ENCODE measurements at regions not wholly inside any gene's neighbourhood (a gene's known extent, or its start where the extent isn't known, plus 50 kb on each side); places are given as distances from the start of the nearest gene placed in this dataset.

DNA sequence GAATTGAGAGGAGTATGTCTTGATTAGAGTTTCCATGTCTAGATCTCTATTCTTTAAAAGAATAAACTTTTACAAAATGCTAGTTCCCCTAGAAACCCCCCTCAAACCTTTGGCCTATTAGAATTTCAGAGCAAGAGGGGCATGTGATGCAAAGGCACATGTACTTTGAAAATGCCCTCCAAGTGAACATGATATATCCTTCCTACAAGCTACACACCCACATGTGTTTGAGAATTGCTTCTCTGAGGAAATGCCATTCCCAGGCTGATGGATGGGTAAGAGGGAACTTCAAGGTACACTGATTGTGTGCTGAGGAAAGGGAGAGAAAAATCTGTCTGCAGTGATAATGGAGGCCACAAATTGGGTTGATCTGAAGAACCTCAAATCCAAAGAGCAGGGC lies 59.5 kb upstream of the PSMA1 start:
- POLR2A ChIA-PET = no interaction called here
- TF ChIP-seq, protein P1, sequence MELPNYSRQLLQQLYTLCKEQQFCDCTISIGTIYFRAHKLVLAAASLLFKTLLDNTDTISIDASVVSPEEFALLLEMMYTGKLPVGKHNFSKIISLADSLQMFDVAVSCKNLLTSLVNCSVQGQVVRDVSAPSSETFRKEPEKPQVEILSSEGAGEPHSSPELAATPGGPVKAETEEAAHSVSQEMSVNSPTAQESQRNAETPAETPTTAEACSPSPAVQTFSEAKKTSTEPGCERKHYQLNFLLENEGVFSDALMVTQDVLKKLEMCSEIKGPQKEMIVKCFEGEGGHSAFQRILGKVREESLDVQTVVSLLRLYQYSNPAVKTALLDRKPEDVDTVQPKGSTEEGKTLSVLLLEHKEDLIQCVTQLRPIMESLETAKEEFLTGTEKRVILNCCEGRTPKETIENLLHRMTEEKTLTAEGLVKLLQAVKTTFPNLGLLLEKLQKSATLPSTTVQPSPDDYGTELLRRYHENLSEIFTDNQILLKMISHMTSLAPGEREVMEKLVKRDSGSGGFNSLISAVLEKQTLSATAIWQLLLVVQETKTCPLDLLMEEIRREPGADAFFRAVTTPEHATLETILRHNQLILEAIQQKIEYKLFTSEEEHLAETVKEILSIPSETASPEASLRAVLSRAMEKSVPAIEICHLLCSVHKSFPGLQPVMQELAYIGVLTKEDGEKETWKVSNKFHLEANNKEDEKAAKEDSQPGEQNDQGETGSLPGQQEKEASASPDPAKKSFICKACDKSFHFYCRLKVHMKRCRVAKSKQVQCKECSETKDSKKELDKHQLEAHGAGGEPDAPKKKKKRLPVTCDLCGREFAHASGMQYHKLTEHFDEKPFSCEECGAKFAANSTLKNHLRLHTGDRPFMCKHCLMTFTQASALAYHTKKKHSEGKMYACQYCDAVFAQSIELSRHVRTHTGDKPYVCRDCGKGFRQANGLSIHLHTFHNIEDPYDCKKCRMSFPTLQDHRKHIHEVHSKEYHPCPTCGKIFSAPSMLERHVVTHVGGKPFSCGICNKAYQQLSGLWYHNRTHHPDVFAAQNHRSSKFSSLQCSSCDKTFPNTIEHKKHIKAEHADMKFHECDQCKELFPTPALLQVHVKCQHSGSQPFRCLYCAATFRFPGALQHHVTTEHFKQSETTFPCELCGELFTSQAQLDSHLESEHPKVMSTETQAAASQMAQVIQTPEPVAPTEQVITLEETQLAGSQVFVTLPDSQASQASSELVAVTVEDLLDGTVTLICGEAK (IDR thresholded peaks at IDR 0.05; ENCODE audit: borderline replicate concordance) = no peak
- TF ChIP-seq, protein P2, sequence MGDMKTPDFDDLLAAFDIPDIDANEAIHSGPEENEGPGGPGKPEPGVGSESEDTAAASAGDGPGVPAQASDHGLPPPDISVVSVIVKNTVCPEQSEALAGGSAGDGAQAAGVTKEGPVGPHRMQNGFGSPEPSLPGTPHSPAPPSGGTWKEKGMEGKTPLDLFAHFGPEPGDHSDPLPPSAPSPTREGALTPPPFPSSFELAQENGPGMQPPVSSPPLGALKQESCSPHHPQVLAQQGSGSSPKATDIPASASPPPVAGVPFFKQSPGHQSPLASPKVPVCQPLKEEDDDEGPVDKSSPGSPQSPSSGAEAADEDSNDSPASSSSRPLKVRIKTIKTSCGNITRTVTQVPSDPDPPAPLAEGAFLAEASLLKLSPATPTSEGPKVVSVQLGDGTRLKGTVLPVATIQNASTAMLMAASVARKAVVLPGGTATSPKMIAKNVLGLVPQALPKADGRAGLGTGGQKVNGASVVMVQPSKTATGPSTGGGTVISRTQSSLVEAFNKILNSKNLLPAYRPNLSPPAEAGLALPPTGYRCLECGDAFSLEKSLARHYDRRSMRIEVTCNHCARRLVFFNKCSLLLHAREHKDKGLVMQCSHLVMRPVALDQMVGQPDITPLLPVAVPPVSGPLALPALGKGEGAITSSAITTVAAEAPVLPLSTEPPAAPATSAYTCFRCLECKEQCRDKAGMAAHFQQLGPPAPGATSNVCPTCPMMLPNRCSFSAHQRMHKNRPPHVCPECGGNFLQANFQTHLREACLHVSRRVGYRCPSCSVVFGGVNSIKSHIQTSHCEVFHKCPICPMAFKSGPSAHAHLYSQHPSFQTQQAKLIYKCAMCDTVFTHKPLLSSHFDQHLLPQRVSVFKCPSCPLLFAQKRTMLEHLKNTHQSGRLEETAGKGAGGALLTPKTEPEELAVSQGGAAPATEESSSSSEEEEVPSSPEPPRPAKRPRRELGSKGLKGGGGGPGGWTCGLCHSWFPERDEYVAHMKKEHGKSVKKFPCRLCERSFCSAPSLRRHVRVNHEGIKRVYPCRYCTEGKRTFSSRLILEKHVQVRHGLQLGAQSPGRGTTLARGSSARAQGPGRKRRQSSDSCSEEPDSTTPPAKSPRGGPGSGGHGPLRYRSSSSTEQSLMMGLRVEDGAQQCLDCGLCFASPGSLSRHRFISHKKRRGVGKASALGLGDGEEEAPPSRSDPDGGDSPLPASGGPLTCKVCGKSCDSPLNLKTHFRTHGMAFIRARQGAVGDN (IDR thresholded peaks at IDR 0.05) = no peak
- TF ChIP-seq RBBP5 (conservative IDR thresholded peaks at IDR 0.05) (no peak), GATAD2B (conservative IDR thresholded peaks at IDR 0.05; ENCODE audit: low read depth) (no peak), NFYA (IDR thresholded peaks at IDR 0.05; ENCODE audit: borderline replicate concordance, low read depth, low read length) (no peak), NFYB (IDR thresholded peaks at IDR 0.05; ENCODE audit: insufficient read depth, low read depth, low read length) (no peak), TBL1XR1 (IDR thresholded peaks at IDR 0.05; ENCODE audit: low read depth, low read length) (no peak)
- TF ChIP-seq, protein P3, sequence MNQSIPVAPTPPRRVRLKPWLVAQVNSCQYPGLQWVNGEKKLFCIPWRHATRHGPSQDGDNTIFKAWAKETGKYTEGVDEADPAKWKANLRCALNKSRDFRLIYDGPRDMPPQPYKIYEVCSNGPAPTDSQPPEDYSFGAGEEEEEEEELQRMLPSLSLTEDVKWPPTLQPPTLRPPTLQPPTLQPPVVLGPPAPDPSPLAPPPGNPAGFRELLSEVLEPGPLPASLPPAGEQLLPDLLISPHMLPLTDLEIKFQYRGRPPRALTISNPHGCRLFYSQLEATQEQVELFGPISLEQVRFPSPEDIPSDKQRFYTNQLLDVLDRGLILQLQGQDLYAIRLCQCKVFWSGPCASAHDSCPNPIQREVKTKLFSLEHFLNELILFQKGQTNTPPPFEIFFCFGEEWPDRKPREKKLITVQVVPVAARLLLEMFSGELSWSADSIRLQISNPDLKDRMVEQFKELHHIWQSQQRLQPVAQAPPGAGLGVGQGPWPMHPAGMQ (IDR thresholded peaks at IDR 0.05; ENCODE audit: borderline replicate concordance) = no peak
- TF ChIP-seq, protein P4, sequence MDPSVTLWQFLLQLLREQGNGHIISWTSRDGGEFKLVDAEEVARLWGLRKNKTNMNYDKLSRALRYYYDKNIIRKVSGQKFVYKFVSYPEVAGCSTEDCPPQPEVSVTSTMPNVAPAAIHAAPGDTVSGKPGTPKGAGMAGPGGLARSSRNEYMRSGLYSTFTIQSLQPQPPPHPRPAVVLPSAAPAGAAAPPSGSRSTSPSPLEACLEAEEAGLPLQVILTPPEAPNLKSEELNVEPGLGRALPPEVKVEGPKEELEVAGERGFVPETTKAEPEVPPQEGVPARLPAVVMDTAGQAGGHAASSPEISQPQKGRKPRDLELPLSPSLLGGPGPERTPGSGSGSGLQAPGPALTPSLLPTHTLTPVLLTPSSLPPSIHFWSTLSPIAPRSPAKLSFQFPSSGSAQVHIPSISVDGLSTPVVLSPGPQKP (IDR thresholded peaks at IDR 0.05; ENCODE audit: low read depth, low read length) = no peak
- TF ChIP-seq, protein P5, sequence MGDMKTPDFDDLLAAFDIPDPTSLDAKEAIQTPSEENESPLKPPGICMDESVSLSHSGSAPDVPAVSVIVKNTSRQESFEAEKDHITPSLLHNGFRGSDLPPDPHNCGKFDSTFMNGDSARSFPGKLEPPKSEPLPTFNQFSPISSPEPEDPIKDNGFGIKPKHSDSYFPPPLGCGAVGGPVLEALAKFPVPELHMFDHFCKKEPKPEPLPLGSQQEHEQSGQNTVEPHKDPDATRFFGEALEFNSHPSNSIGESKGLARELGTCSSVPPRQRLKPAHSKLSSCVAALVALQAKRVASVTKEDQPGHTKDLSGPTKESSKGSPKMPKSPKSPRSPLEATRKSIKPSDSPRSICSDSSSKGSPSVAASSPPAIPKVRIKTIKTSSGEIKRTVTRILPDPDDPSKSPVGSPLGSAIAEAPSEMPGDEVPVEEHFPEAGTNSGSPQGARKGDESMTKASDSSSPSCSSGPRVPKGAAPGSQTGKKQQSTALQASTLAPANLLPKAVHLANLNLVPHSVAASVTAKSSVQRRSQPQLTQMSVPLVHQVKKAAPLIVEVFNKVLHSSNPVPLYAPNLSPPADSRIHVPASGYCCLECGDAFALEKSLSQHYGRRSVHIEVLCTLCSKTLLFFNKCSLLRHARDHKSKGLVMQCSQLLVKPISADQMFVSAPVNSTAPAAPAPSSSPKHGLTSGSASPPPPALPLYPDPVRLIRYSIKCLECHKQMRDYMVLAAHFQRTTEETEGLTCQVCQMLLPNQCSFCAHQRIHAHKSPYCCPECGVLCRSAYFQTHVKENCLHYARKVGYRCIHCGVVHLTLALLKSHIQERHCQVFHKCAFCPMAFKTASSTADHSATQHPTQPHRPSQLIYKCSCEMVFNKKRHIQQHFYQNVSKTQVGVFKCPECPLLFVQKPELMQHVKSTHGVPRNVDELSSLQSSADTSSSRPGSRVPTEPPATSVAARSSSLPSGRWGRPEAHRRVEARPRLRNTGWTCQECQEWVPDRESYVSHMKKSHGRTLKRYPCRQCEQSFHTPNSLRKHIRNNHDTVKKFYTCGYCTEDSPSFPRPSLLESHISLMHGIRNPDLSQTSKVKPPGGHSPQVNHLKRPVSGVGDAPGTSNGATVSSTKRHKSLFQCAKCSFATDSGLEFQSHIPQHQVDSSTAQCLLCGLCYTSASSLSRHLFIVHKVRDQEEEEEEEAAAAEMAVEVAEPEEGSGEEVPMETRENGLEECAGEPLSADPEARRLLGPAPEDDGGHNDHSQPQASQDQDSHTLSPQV (IDR thresholded peaks at IDR 0.05) = no peak

More for the DNA sequence above, 59.5 kb upstream of the PSMA1 start:
- Histone ChIP-seq H2AFZ (ENCODE audit: control insufficient read depth, low read depth, low read length) (no peak overlapping the region), H3K4me1 (ENCODE audit: control insufficient read depth, insufficient read depth, low read length) (peaks cover 5% of the 10 kb centered on the region), H3K9me3 (replicated peaks; ENCODE audit: control insufficient read depth, insufficient read depth, low read length) (no peaks in the 10 kb centered on the region), H4K20me1 (ENCODE audit: control insufficient read depth, insufficient read depth) (no peaks in the 10 kb centered on the region), H3K4me3 (no peak overlapping the region), H3K79me2 (ENCODE audit: control insufficient read depth, insufficient read depth, low read length) (no peaks in the 10 kb centered on the region), H3K9ac (ENCODE audit: control insufficient read depth, insufficient read depth, low read length) (no peak overlapping the region), H3K4me2 (ENCODE audit: control insufficient read depth, insufficient read depth) (no peak overlapping the region), H3K27me3 (replicated peaks in 1 of 2; ENCODE audit: control insufficient read depth in 2 of 2, insufficient read depth in 2 of 2, low read length in 1 of 2) (no peaks in the 10 kb centered on the region), H3K36me3 (ENCODE audit: control insufficient read depth in 2 of 2, insufficient read depth in 2 of 2, low read length in 1 of 2) (no peaks in the 10 kb centered on the region), H3K27ac (ENCODE audit: control insufficient read depth, insufficient read depth) (no peak overlapping the region)
- ChIA-PET SMC1A (ENCODE audit: uncharacterized antibody, unreplicated experiment) (no interaction called here), RAD21 (ENCODE audit: unreplicated experiment) (no interaction called here), CTCF (interaction anchor here (1.1 kb wide), 1 partner anchor 186 kb away, joined by 3 read pairs; no protein-coding TSS in a partner anchor)
- DNase-seq (ENCODE audit: low read depth, low spot score) (no peak), FAIRE-seq (no peak), ATAC-seq (no peak)
- intact Hi-C loops (cut with micrococcal nuclease; ENCODE audit: unreplicated experiment) = no loop called here
- in situ Hi-C loops (cut with MboI) = no loop called here
- BruUV-seq (replicated peaks) = no TSS peak
